ENCODE measurements at regions not wholly inside any gene's neighbourhood (a gene's known extent, or its start where the extent isn't known, plus 50 kb on each side); places are given as distances from the start of the nearest gene placed in this dataset.

GRCh38 chr2:226483143-226483542 is 316.5 kb downstream of the IRS1 start:
- H3K4me3 Mint-ChIP-seq = peak overlapping the region; percentile 11
- peak overlapping the region; percentile 16 for H3K27ac Mint-ChIP-seq (ENCODE audit: unreplicated experiment)
- no peaks in the 10 kb centered on the region for H3K36me3 Mint-ChIP-seq (ENCODE audit: low read depth)
- H3K27me3 Mint-ChIP-seq (ENCODE audit: low read depth) = no peaks in the 10 kb centered on the region
- peaks cover 47% of the 10 kb centered on the region for H3K4me1 Mint-ChIP-seq
- no peaks in the 10 kb centered on the region for H3K9me3 Mint-ChIP-seq
- TF ChIP-seq CTCF (conservative IDR thresholded peaks at IDR 0.05) = no peak
- DNase-seq (ENCODE audit: low read depth, low spot score) = no peak

- Mint-ChIP-seq H3K4me3 (no peak overlapping the region), H3K9me3 (peaks cover 11% of the 10 kb centered on the region), H3K27ac (ENCODE audit: unreplicated experiment) (peak overlapping the region; percentile 30), H3K36me3 (ENCODE audit: low read depth) (peaks cover 6% of the 10 kb centered on the region), H3K27me3 (ENCODE audit: low read depth) (no peaks in the 10 kb centered on the region), H3K4me1 (peaks cover 34% of the 10 kb centered on the region)
- no peak for DNase-seq (ENCODE audit: low read depth, low spot score)
- no peak for TF ChIP-seq CTCF (conservative IDR thresholded peaks at IDR 0.05)
Observed at GRCh38 chr2:226478109-226478809, 321.4 kb downstream of the IRS1 start.

- Mint-ChIP-seq H3K27me3 (ENCODE audit: low read depth) (no peaks in the 10 kb centered on the region), H3K9me3 (peaks cover 15% of the 10 kb centered on the region), H3K4me3 (no peak overlapping the region), H3K4me1 (peaks cover 27% of the 10 kb centered on the region), H3K27ac (ENCODE audit: unreplicated experiment) (peak overlapping the region; percentile 30), H3K36me3 (ENCODE audit: low read depth) (peaks cover 6% of the 10 kb centered on the region)
- DNase-seq (ENCODE audit: low read depth, low spot score) = no peak
- TF ChIP-seq CTCF (conservative IDR thresholded peaks at IDR 0.05) = no peak
Observed at GRCh38 chr2:226477221-226478108, 322.2 kb downstream of the IRS1 start.

GRCh38 chr2:226475650-226476049 is 324.0 kb downstream of the IRS1 start:
- H3K27ac Mint-ChIP-seq (ENCODE audit: unreplicated experiment) = no peak overlapping the region
- DNase-seq (ENCODE audit: low read depth, low spot score) = no peak
- H3K4me1 Mint-ChIP-seq = peaks cover 14% of the 10 kb centered on the region
- no peak for TF ChIP-seq CTCF (conservative IDR thresholded peaks at IDR 0.05)
- no peak overlapping the region for H3K4me3 Mint-ChIP-seq
- peaks cover 6% of the 10 kb centered on the region for H3K36me3 Mint-ChIP-seq (ENCODE audit: low read depth)
- H3K9me3 Mint-ChIP-seq = peaks cover 15% of the 10 kb centered on the region
- H3K27me3 Mint-ChIP-seq (ENCODE audit: low read depth) = no peaks in the 10 kb centered on the region

- H3K27me3 Mint-ChIP-seq (ENCODE audit: low read depth) = no peaks in the 10 kb centered on the region
- no peak for DNase-seq (ENCODE audit: low read depth, low spot score)
- peaks cover 14% of the 10 kb centered on the region for H3K4me1 Mint-ChIP-seq
- H3K36me3 Mint-ChIP-seq (ENCODE audit: low read depth) = peaks cover 6% of the 10 kb centered on the region
- H3K9me3 Mint-ChIP-seq = peaks cover 15% of the 10 kb centered on the region
- no peak for TF ChIP-seq CTCF (conservative IDR thresholded peaks at IDR 0.05)
- no peak overlapping the region for H3K27ac Mint-ChIP-seq (ENCODE audit: unreplicated experiment)
- H3K4me3 Mint-ChIP-seq = no peak overlapping the region
Observed at GRCh38 chr2:226474131-226474530, 325.5 kb downstream of the IRS1 start.
